NCI-H2081 (cell line): ENCODE measurements at regions not wholly inside any gene's neighbourhood (a gene's known extent, or its start where the extent isn't known, plus 50 kb on each side); places are given as distances from the start of the nearest gene placed in this dataset.

Source experiments
- DNase-seq, 2 experiments: peaks; one replicate each; lab custom pipeline; 2025; lab: John Stamatoyannopoulos, UW

DNA sequence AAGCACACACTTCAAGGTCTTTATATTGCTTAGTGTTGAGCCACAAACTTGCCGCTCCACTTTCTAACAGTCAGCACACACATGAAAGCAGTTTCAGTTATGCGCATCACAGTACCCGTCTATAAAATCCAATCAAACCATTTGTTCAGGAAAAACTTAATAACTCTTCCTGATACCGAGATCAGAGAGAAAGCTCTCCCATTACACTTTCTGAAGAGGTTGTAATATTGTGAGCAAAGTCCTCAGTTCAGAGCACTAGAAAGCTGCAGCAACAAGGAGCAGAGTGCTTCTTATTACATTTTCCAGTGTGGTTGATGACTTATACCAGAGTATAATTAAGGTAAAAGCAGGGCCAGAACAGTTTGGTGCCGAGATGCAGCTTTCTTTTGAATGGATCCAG is 102.8 kb upstream of the F3 start:
- no peak for DNase-seq

DNA sequence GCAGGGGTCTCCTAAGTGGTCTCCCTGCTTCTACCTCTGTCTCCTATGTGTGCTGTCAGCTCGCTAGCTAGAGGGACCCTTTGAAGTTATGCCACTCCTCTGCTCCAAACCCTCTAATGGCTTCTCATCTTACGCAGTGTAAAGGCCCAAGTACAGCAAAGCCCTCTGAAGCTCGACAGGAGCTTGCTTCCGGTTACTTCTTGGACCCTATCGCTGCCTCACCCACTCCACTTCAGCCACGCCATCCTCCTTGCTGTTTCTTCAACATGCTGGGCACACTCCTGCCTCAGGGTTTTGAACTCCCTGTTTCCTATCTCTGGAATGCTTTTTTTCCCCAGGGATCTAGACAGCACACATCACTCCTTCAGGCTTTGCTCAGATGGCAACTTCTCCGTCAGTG is 102.3 kb upstream of the F3 start:
- DNase-seq: no peak

DNA sequence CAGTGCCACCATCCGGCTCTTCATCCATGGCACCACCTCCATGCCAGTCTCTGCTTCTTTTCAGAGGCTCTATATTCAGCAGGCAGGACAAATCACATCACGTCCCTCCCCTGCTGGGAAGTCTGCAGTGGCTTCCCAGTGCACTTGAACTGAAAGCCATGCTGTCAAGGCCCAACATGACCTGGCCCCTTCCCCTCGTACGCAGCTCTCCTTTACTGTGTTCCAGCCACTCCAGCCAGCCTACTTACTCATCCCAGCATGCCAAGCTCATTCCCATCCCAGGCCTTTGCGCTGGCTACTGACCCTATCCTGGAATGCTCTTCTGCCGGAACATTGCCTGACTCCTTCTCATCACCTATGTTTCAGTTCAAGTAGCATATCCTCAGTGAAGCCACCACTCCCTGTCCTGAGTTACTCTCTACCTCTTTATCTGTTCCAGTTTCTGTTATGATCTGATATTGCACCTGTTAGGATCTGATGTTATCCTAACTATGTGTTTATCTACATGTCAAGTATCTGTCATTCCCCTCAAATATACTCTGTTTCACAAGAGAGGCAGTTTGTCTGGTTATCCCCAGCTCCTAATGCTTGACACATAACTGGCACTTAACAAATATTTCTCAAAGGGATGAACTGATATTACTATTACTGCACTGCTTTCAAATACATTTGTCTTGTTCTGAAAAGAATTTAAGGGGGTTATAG is 101.2 kb upstream of the F3 start:
- DNase-seq: no peak

DNA sequence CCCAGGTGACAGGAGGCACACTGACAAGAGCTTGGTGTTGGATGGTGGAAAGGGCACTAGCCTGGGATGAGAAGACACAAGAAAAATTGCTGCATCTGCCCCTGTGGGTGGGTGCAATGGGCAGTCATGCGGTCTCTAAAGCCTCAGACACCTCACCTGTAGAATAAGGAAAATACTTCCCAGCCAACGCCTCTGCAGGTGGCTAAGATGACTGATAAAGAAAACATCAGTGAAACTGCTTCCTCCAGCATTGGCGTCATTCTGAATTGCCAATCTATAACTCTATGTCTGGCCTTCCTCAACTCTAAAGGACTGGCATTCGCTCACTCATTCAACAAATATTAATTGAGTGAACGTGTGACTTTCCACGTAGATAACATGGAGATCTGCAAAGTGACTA is 100.4 kb upstream of the F3 start:
- no peak for DNase-seq

DNA sequence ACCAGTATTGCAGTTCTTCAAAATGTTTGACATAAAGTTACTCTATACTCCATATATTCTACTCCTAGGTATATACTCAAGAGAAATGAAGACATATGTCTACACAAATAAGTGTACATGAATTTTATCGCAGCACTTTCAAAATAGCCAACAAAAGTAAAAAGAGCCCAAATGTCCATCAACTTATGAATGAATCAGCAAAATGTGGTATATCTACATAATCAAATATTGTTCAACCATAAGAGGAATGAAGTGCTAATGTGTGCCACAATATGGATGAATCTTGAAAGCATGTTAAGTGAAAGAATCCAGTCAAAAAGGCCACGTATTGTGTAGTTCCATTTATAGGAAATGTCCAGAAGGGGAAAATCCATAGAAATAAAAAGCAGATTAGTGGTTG is 98.6 kb upstream of the F3 start:
- DNase-seq: no peak

DNA sequence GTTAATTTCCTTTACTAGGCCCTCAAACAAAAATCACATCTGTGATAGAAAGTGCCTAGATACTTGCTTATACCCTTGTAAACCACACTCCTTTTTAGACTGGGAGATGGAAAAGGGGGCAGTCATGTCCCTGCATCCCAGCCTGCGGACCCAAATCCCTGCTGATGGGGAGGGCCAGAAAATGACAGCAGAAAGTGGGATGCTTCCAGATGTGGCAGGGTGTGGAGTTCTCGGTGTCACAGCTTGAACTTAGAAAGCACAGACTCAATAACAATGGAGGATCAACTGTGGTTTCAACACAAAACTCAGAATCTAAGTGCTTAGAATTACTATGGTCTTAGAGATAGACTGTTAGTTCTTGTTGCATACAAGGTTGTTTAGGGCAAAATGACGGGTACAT is 95.6 kb upstream of the F3 start:
- DNase-seq: no peak

DNA sequence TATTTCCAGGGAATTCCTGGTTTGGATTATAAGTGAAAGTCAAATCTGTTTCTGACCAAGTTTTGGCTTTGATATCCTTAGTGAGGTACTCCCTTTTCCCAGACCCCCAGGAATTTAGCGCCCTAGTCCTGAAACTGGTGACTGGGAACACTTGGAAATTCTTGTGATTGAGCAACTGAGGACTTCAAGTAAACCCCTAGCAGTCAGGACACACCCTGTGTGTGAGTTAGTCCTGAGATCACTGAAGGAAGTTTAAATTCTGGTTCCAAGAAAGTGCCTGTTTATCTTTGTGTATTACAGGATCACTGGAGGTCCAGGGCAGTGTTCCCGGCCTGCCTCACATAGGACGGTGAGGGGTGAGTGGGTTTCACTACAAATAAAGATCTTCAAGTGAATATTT is 95.1 kb upstream of the F3 start:
- DNase-seq: no peak

DNA sequence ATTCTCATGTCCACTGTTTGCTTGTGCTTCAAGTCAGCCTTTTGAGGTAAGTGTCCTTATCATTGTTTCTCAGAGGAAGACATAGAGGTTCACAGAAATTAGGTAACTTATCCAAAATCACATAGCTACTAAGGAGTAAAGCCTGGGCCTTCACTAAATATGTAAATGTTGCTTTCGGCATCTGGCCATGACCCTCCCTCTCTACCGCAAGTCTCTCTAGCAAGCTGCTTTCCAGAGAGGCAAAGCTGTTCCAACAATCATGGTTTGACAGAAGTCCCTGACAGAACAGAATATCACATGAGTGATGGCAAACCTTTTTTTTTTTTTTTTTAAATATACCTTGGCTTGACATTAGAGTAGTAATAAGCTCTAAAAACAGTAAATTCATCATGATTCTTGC is 94.5 kb upstream of the F3 start:
- no peak for DNase-seq

DNA sequence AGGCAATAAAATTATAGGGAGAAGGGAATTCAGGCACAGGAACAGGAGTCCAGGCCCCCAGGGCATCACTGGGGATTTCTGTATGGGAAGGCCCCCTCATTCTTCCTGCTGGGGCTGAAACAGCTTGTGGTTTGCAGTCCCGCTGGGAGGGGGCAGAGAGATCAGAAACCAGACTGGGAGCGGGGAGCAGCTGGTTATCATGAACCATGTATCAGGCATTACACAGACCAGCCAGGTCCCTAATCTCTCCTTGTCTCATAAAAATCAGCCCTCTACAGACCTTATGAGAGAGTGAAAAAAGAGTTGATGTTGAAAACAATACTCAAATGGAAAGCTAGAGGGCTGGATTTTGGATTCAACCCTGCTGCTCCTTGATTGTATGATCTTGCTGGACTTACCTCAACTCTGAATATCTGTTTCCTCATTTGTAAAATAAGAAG is 93.4 kb upstream of the F3 start:
- no peak for DNase-seq

DNA sequence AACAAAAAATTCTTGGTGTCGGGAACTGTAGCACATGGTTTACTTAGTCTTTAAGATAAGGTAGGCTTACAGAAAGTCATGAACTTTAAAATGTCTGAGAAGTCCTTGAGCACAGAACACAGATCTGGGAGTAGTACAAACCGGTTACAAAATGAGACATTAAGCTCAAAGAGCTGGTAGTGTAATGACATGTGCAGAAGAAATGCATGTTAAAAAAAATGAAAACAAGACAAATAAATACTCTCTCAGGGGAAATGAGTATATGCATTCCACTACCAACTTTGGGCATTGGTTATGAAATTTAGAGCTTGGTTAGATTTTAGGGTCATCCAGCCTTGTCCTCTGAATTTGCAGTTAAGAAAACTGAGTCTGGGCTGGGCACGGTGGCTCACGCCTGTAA is 91.5 kb upstream of the F3 start:
- no peak for DNase-seq

DNA sequence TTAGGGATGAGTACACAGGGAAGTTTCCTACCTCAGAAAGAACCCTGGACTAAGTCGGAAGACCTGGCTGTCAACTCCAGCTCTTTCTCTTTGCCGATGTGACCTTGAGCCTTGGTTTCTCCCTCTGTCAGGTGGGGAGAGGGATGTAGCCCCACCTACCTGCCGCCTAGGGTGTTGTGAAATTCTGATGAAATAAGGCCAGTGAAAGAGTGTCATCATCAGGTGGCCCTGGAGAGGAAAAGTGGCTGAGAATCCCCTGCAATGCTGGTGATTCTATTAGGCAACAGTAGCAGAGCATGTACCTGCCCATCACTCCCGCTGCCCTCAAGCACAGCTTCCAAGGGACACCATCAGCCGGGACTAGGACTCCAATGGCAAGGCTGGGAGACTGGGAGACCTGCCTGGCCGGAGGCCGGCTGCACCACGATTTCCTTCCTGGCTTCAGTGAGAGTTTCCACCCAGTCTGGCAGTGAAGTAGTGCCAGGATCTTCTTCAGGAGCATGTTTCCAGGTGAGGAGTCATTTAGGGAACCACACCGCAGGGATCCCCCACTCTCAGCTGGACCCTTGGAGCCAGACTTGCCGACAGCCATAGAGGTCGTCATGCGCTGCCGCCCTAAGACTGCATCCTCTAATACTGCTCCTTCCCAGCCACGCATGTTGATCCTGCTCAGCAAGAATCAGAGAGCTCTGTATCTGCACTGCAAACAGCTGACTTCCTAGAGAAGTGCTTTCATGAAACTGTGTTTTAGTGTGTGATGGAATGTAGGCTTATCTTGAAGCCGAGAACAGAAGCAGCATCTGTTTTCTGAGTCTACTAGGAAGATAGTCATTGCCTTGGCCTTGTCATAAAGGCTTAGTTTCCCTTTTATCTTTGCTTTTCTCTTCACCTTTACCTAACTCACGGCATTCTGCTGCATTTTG is 88.0 kb upstream of the F3 start:
- no peak for DNase-seq

DNA sequence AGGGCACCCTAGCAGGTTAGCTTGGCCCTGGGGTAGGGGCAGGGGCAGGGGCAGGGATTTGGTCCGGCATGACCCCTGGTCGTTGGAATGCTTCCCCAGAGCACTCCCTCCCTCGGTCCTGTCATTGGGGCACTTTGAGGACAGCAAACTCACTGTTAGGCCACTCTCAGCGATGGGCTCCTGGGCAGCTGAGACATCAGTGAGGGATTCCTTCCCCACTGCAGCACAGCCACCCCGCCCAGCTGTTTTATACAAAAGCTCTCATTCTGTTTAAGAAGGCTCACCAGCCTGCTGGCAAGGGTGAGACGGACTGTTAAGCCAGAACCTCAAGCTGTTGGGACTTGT is 86.9 kb upstream of the F3 start:
- DNase-seq: no peak

DNA sequence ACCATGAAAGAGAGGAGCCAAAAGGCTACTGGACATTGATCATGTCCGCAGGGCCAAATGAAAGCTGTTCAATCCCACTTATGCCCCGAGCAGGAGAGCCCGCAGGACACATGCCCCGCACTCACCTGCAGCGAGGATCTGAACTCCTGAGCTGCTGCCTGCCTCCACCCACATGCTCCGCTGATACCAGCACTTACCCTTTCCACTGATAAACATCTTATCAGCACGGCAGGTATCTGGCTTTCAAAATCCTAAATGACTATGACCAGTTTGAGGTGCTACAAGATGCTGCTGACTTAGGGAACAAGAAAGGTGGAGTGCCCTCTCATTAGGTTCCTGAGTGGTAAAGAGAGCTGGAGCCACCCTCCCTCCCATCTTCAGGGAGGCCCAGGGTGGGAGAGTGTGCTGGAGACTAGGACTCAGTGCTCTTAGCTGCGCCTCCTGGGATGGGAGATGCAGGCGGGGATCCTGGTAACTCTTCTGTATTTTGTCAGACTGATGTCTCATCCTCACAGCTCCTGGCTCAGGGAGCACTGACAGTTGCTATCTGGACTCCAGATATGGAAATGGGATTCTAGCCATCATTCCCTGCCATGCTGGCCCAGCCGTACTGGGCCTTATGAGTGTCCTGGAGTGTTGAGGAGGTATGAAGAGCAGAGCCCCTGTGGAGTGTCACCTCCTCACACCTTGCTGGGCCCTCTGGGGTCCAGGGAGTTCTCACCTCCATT is 86.4 kb upstream of the F3 start:
- no peak for DNase-seq

DNA sequence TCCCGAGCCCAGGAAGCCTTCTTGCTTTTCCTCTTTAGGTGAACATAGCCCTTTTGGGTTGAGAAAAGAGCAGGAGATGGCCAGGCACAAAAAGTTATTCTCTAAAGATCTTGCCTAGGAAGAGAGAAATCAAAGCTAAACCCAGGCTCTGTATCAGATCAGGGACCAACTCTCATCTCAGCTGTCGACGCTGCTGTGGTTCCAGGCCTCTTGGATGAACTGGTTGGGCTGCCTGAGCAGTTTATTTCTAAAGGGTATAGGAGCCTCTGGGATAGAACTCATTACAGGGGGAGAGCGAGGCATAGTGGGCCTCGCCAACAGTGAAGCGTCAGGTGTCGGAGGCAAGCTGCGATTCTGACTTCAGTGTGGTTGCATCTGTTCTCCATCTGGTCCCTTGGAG is 82.6 kb upstream of the F3 start:
- no peak for DNase-seq

DNA sequence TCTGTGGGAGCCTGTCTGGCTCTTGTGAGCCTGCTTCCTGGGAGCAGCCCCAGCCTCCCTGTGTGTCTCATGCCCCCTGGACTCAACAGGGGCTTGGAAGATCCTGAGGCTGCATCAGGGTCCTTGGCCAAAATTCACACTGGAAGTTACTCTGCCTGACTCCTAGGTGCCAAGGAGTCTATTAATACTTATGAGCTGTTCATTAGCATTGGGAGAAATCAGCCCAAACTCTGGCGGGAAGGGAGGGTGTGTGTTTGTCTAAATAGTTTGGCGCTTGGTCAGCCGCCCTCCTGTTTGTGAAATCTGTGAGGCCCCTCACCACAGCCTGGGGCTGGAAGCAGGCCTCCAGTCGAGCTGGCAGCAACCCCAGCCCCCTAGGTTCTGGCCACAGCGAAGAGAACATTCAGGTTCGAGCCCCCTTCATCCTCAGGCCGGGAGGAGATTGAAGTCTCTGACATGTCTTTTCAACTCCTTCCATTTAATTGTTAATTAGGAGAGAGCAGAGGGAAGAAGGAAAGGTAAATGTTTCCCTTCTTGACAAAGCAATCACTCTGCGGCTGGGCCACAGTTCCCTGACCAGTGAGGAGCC is 82.1 kb upstream of the F3 start:
- DNase-seq: no peak

DNA sequence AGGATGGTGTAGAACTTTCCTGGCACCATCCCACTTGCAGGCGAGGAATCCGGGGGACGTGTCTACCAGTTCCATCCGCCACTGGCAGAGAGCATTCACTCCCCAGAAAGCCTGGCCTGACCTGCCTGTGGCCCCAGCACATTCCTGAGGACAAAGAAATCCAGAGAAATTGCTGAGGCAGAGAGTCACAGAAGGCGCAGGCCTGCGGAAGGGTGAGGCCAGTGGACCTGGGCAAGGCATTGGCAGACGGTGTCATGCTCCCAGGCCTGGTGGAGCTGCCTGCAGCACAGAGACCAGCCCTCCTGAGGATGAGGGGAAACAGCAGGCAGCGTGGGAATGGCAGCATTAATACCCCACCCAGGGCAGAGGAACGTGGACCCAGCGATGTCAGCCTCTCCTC is 81.2 kb upstream of the F3 start:
- DNase-seq: no peak

DNA sequence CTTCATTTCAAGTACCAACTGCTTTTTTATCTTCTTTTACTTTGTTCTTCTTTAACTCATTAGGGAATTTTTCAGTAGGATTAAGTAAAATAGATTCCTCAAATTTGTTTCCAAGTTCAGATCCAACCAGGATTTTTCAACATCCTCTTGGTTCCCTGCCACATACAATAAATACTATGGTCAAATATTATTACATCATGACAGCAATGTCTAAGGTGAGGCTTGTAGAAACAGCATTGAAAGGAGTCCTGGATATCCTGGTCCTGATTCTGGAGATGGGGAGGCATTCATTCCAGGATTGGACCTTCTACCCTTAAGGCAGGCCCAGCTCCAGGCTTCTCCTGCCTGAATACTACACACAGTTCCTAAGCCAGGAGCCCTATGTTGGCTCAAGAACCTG is 80.2 kb upstream of the F3 start:
- no peak for DNase-seq

DNA sequence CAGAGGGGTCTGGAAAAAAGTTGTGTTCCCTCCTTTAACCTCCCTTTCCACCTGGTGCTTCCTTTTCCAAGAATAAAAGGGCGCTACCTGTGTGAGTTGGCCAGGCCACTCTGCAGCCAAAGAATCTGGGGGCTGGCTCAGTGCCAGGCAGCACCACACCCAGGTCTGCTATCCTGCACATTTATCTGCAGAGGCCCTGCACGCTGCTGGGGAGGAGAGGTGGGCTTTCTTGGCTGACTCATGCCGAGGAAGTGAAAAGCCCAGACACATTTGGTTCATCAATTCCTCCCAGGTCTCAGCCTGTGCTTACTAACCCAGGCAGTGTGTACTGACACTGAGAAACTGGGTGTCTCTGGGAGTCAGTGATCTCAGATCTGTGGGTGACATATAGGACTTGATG is 79.8 kb upstream of the F3 start:
- DNase-seq: no peak

DNA sequence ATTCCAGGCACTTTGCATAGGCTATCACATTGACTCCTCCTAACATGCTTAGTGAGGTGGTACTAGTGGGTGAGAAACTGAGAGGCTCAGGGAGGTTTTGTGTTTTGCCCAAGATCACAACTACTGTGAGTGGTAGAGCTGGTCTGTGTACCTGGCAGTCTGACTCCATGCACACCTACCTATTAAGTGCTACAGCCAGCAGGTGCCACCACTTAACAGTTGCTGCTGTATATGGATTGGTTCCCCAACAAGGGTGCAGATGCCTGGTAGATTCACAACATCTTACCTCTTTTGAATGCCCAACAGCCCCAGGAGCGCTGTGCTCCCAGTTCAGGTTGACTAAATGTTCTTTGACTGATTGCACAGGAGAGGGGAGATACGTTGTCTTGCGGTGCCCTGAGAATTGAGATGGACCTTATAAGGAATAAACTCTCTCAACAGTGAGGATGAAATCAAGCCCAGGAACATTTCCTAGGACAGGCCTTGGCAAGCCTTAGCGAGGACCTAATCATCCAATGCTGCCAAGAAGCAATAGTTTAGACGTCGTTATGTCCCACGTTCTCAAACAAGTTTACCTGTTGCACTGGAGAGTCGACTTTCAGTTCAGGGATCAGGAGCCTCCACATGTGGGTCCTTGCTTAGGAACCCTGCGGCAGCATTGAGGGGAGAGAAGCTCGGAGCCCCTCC is 78.9 kb upstream of the F3 start:
- DNase-seq: no peak

DNA sequence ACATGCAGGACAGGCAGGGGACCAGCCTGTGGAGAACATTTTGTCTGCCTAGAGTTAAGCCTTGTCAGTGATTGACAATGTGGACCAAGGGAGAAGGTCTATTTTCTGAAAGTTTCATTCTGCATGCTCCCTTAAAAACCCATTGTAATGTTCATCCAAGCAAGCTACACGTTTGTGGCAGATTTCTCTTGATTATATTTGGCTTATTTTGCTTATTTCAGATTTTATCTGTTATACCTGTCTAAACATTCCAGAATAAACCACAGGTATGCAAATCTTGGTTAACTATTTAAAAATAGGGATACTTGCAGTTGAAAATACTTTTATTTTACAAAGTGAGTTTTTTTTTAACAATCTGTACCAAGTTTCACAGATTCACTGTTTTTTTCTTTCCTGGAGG is 78.2 kb upstream of the F3 start:
- DNase-seq: no peak

DNA sequence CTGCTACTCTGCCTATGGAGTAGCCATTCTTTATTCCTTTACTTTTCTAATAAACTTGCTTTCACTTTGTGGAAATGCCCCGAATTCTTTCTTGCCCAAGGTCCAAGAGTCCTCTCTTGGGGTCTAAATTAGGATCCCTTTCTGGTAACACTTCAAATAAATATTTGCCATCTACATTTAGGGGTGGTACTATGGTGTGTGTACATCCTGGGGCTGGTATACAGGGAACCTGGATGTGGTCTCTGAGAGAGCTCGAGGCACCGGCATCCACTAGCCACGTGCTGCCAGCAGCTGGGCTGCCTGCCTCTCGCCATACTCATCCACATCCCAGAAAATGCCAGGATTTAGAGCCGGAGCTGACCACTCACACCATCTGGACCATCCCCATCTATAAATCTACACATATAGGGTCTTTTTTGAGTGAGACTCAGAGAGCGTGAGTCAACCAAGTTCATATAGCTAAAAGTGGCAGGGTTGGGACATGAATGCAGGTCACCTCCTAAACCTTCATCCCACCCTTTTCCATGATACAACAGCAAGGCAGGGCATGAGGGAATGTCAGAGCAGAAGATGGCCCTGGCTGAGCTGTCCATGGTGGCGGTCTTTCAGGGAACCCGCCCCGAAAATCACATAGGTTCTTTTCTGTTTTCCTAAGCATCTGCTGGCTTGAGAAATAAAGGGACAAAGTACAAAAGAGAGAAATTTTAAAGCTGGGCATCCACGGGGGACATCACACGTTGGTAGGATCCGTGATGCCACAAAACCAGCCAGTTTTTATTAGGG is 76.6 kb upstream of the F3 start:
- no peak for DNase-seq
